A673 (cell line): ENCODE measurements at regions not wholly inside any gene's neighbourhood (a gene's known extent, or its start where the extent isn't known, plus 50 kb on each side); places are given as distances from the start of the nearest gene placed in this dataset.

Experiments used
- EZH2 ChIP-seq: fragments of 200-600 bp; sonication (generic); IDR thresholded peaks from 2 replicates; pipeline ENCODE4 v1.6.1; 2017; ENCODE audit warnings: borderline replicate concordance, low read depth, mild to moderate bottlenecking, mixed read lengths, antibody characterized with exemption, low read length; ENCODE audit not compliant: poor library complexity, severe bottlenecking
- TF ChIP-seq, protein P1 (sequence below): fragments of 300-800, 200-600 bp; sonication (generic); conservative IDR thresholded peaks from 2 replicates; pipeline ENCODE4 v1.5.1; 2017; ENCODE audit warnings: low read depth, mild to moderate bottlenecking, antibody characterized with exemption, low read length, moderate library complexity, mixed read lengths

DNA sequence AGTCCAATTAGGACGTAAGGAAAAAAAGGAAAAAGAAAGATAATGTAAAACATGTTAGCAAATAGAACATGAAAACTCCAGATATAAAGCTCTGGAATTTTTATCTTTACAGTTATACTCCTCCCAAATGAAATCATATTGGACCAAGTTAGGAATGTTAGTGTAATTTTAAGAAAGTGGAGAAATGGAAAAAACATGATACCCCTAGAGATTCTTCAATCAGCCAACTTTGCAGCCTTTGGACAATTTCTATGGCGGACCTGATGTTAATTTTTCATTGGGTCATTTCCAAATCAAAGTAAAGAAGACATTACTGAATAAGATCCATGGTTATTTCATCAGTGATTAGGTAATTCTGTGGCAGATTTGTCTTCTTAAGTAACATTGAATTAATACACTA, 748.7 kb downstream of the RFPL4B start:
- TF ChIP-seq, protein P1, sequence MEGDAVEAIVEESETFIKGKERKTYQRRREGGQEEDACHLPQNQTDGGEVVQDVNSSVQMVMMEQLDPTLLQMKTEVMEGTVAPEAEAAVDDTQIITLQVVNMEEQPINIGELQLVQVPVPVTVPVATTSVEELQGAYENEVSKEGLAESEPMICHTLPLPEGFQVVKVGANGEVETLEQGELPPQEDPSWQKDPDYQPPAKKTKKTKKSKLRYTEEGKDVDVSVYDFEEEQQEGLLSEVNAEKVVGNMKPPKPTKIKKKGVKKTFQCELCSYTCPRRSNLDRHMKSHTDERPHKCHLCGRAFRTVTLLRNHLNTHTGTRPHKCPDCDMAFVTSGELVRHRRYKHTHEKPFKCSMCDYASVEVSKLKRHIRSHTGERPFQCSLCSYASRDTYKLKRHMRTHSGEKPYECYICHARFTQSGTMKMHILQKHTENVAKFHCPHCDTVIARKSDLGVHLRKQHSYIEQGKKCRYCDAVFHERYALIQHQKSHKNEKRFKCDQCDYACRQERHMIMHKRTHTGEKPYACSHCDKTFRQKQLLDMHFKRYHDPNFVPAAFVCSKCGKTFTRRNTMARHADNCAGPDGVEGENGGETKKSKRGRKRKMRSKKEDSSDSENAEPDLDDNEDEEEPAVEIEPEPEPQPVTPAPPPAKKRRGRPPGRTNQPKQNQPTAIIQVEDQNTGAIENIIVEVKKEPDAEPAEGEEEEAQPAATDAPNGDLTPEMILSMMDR, result no peak
- no peak for TF ChIP-seq EZH2
